Neuronal stem cell (in vitro differentiated cells): ENCODE measurements at regions not wholly inside any gene's neighbourhood (a gene's known extent, or its start where the extent isn't known, plus 50 kb on each side); places are given as distances from the start of the nearest gene placed in this dataset.

Experiments
- DNase-seq: peaks from one replicate; pipeline ENCODE4 v3.0.0-alpha.2; 2013; ENCODE audit warnings: low spot score
- H2AFZ ChIP-seq: one replicate; pipeline ENCODE4 v1.6.1; 2013; ENCODE audit warnings: mild to moderate bottlenecking, low read length, inconsistent platforms
- H2AK5ac ChIP-seq: 2 replicates; pipeline ENCODE4 v1.6.1; 2013; ENCODE audit warnings: low read depth, mild to moderate bottlenecking, inconsistent platforms, low read length, moderate library complexity, mixed read lengths
- H2BK120ac ChIP-seq: 2 replicates; pipeline ENCODE4 v1.6.1; 2013; ENCODE audit warnings: low read depth, mild to moderate bottlenecking, inconsistent platforms, low read length, moderate library complexity, mixed read lengths
- H2BK12ac ChIP-seq: one replicate; pipeline ENCODE4 v1.6.1; 2013; ENCODE audit warnings: low read length, inconsistent platforms
- H2BK15ac ChIP-seq: 2 replicates; pipeline ENCODE4 v1.6.1; 2013; ENCODE audit warnings: mild to moderate bottlenecking, low read length, inconsistent platforms, mixed read lengths
- H2BK5ac ChIP-seq: one replicate; pipeline ENCODE4 v1.6.1; 2013; ENCODE audit warnings: inconsistent platforms, mild to moderate bottlenecking, low read length, moderate library complexity
- H3K14ac ChIP-seq: one replicate; pipeline ENCODE4 v1.6.1; 2013; ENCODE audit warnings: low read length, inconsistent platforms
- H3K18ac ChIP-seq: 2 replicates; pipeline ENCODE4 v1.6.1; 2013; ENCODE audit warnings: low read length, inconsistent platforms
- H3K23ac ChIP-seq: 2 replicates; pipeline ENCODE4 v1.6.1; 2013; ENCODE audit warnings: low read depth, mild to moderate bottlenecking, mixed read lengths, low read length, inconsistent platforms; ENCODE audit not compliant: poor library complexity
- H3K27ac ChIP-seq: replicated peaks from 3 replicates; pipeline ENCODE4 v1.5.1; 2013; ENCODE audit warnings: low read length, inconsistent platforms
- H3K27me3 ChIP-seq, 3 experiments: 2 replicates each; pipeline ENCODE4 v1.6.1; 2013; ENCODE audit warnings: low read length in 3 of 3, mild to moderate bottlenecking in 2 of 3, inconsistent platforms in 1 of 3, low read depth in 1 of 3, mixed read lengths in 1 of 3, moderate library complexity in 1 of 3; ENCODE audit not compliant: control insufficient read depth in 3 of 3, insufficient read depth in 3 of 3
- H3K36me3 ChIP-seq, 2 donors: replicated peaks in 1 of 2; 2 replicates each; pipeline ENCODE4 v1.6.1; 2013; ENCODE audit warnings: low read length in 2 of 2; ENCODE audit not compliant: control insufficient read depth in 2 of 2, insufficient read depth in 2 of 2
- H3K4ac ChIP-seq: 2 replicates; pipeline ENCODE4 v1.6.1; 2013; ENCODE audit warnings: inconsistent platforms, mild to moderate bottlenecking, low read length, moderate library complexity
- H3K4me1 ChIP-seq, 2 donors: 1 replicate in 1 of 2; 2 replicates in 1 of 2; pipeline ENCODE4 v1.6.1; 2013; ENCODE audit warnings: low read length in 2 of 2, low read depth in 1 of 2; ENCODE audit not compliant: control insufficient read depth in 2 of 2, insufficient read depth in 1 of 2
- H3K4me2 ChIP-seq: one replicate; pipeline ENCODE4 v1.6.1; 2013; ENCODE audit warnings: mild to moderate bottlenecking, low read length, inconsistent platforms; ENCODE audit not compliant: insufficient read depth, poor library complexity, severe bottlenecking
- H3K4me3 ChIP-seq, 2 donors: 2 replicates each; pipeline ENCODE4 v1.5.1; 2013; ENCODE audit warnings: low read length in 2 of 2, mild to moderate bottlenecking in 2 of 2, inconsistent platforms in 1 of 2, moderate library complexity in 1 of 2
- H3K79me1 ChIP-seq: one replicate; pipeline ENCODE4 v1.6.1; 2013; ENCODE audit warnings: low read depth, mild to moderate bottlenecking, inconsistent platforms, low read length, moderate library complexity
- H3K9ac ChIP-seq: one replicate; pipeline ENCODE4 v1.6.1; 2013; ENCODE audit warnings: mild to moderate bottlenecking, low read depth, low read length, inconsistent platforms; ENCODE audit not compliant: poor library complexity
- H3K9me3 ChIP-seq, 2 donors: replicated peaks in 1 of 2; 2 replicates each; pipeline versions ENCODE3 to v1.6.1; 2013; ENCODE audit warnings: low read length in 2 of 2, mild to moderate bottlenecking in 2 of 2, inconsistent platforms in 1 of 2, low read depth in 1 of 2, mixed read lengths in 1 of 2, moderate library complexity in 1 of 2; ENCODE audit not compliant: control insufficient read depth in 2 of 2, insufficient read depth in 1 of 2
- H4K8ac ChIP-seq: one replicate; pipeline ENCODE4 v1.6.1; 2013; ENCODE audit warnings: low read depth, mild to moderate bottlenecking, inconsistent platforms, low read length, moderate library complexity
- H4K91ac ChIP-seq: one replicate; pipeline ENCODE4 v1.6.1; 2013; ENCODE audit warnings: low read length, low read depth, mild to moderate bottlenecking, inconsistent platforms; ENCODE audit not compliant: poor library complexity
- whole genome bisulfite sequencing, 2 donors: extraction: QIAGEN DNeasy Blood & Tissue Kit; methylation state at CpG; one replicate each; pipeline ENCODE4 v1.1.7; 2013; ENCODE audit warnings: missing lambda C conversion rate in 2 of 2, mixed read lengths in 1 of 2; ENCODE audit not compliant: insufficient read length in 2 of 2, insufficient replicate concordance in 1 of 2; ENCODE audit errors: extremely low coverage in 2 of 2; 5-methylcytosine and 5-hydroxymethylcytosine counted together

DNA sequence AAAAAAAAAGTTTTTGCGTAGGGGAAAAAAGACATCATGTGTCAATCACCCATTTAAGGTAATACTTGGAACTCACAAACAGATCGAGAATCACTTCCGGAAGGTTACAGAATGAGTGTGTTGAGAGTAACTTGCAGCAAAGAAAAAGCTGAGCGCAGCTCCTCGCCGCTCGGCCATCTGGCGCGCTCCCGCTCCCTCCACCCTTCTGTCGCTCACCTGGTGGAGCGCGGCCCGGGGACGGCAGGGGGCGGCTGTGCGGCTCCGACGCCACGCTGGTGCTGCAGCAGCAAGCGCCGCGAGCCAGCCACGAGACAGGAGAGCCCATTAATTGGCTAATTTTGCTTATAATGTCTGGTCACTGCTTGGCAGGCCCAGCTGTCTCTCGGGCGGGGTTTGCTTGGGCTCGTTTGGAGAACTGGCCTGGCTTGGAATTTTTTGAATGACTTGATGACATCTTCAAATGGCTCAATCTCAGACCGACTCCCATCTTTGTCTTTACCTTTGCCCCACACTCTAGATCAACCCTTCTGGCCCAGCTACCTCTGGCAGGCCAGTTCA, 601.8 kb downstream of the CCDC171 start:
- H3K23ac ChIP-seq = no peak overlapping the region
- no peak overlapping the region for H3K14ac ChIP-seq
- peak; percentile 49 for DNase-seq

GRCh38 chr9:16155878-16156277, 603.0 kb downstream of the CCDC171 start:
- H2AK5ac ChIP-seq = no peak overlapping the region
- H3K27me3 ChIP-seq = no peaks in the 10 kb centered on the region
- no peak overlapping the region for H3K4me2 ChIP-seq
- H3K4me1 ChIP-seq = peaks cover 9 to 37% of the 10 kb centered on the region in 2 donors
- H3K27ac ChIP-seq = no peak overlapping the region
- no peak overlapping the region for H3K9ac ChIP-seq
- no peaks in the 10 kb centered on the region for H3K79me1 ChIP-seq
- no peak overlapping the region for H3K4ac ChIP-seq
- H2BK5ac ChIP-seq = no peak overlapping the region
- no peak overlapping the region for H3K23ac ChIP-seq
- WGBS, 2 donors = no CpG with 5 or more reads among the region's 4 CpGs
- no peaks in the 10 kb centered on the region for H3K36me3 ChIP-seq
- no peak overlapping the region for H3K4me3 ChIP-seq
- H4K8ac ChIP-seq = no peak overlapping the region
- no peak overlapping the region for H2AFZ ChIP-seq
- no peak overlapping the region for H2BK120ac ChIP-seq
- no peak overlapping the region for H2BK12ac ChIP-seq
- H4K91ac ChIP-seq = no peak overlapping the region
- H2BK15ac ChIP-seq = no peak overlapping the region
- no peak for DNase-seq
- no peak overlapping the region for H3K14ac ChIP-seq
- H3K9me3 ChIP-seq = no peaks in the 10 kb centered on the region
- no peak overlapping the region for H3K18ac ChIP-seq

More for the DNA sequence above, 601.8 kb downstream of the CCDC171 start:
- Histone ChIP-seq H3K9me3 (no peaks in the 10 kb centered on the region), H2BK15ac (no peak overlapping the region), H4K91ac (no peak overlapping the region), H2BK5ac (no peak overlapping the region), H3K18ac (no peak overlapping the region), H3K36me3 (no peaks in the 10 kb centered on the region), H3K4me1 (peaks cover 9 to 37% of the 10 kb centered on the region in 2 donors), H3K79me1 (no peaks in the 10 kb centered on the region), H3K4me3 (peak overlapping the region in 1 of 2 donors; percentile 29), H3K9ac (no peak overlapping the region), H3K27me3 (no peaks in the 10 kb centered on the region), H3K4me2 (peak overlapping the region; percentile 31), H3K4ac (no peak overlapping the region), H2AK5ac (no peak overlapping the region), H2AFZ (peak overlapping the region; percentile 91), H4K8ac (no peak overlapping the region), H2BK12ac (no peak overlapping the region), H2BK120ac (no peak overlapping the region), H3K27ac (no peak overlapping the region)
- no CpG with 5 or more reads among the region's 28 CpGs for WGBS, 2 donors

GRCh38 chr9:16157216-16157615, 604.4 kb downstream of the CCDC171 start:
- WGBS, 2 donors = no CpG with 5 or more reads among the region's 3 CpGs

DNA sequence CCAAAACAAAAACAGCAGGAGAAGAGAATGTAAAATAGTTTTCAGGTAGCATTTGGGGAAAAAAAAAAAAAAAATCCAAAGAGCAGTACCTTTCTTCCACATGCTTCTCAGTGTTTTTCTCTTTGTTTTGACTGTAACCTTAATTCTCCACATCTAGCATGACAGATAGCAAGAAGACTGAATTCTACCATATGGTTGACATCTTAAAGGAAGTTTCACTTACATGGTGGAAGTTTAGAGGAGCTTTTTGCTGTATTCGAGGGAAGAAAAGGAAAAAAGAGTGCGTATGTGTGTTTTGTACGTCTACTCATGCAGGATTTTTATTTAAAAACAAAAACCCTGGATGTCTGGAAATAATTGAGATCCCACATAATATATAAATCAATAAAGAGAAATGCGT, 604.8 kb downstream of the CCDC171 start:
- Histone ChIP-seq H2AK5ac (no peak overlapping the region), H2BK5ac (no peak overlapping the region), H2BK120ac (no peak overlapping the region), H3K4me2 (no peak overlapping the region), H3K9me3 (no peaks in the 10 kb centered on the region), H3K23ac (no peak overlapping the region), H3K27me3 (no peaks in the 10 kb centered on the region), H3K27ac (no peak overlapping the region), H3K4ac (no peak overlapping the region), H3K18ac (no peak overlapping the region), H3K4me3 (no peak overlapping the region), H3K14ac (no peak overlapping the region), H3K36me3 (no peaks in the 10 kb centered on the region), H3K9ac (no peak overlapping the region), H2BK15ac (no peak overlapping the region), H2AFZ (peak overlapping the region; percentile 36), H2BK12ac (no peak overlapping the region), H3K4me1 (peaks cover 8 to 31% of the 10 kb centered on the region in 2 donors), H3K79me1 (no peaks in the 10 kb centered on the region), H4K8ac (no peak overlapping the region), H4K91ac (no peak overlapping the region)
- WGBS, 2 donors = 100% methylated on average over 1 of the region's 4 CpGs; no CpG with 5 or more reads in 1 of the 2 donors
- no peak for DNase-seq

More at GRCh38 chr9:16157216-16157615, 604.4 kb downstream of the CCDC171 start:
- no peak overlapping the region for H3K4me3 ChIP-seq
- no peak overlapping the region for H4K8ac ChIP-seq
- no peak overlapping the region for H2BK120ac ChIP-seq
- no peaks in the 10 kb centered on the region for H3K27me3 ChIP-seq
- no peak overlapping the region for H3K9ac ChIP-seq
- no peak overlapping the region for H3K14ac ChIP-seq
- H4K91ac ChIP-seq = no peak overlapping the region
- H2BK15ac ChIP-seq = no peak overlapping the region
- peaks cover 9 to 35% of the 10 kb centered on the region in 2 donors for H3K4me1 ChIP-seq
- DNase-seq = no peak
- no peak overlapping the region for H3K27ac ChIP-seq
- no peak overlapping the region for H3K18ac ChIP-seq
- no peak overlapping the region for H2BK12ac ChIP-seq
- no peak overlapping the region for H2AK5ac ChIP-seq
- no peaks in the 10 kb centered on the region for H3K9me3 ChIP-seq
- H2BK5ac ChIP-seq = no peak overlapping the region
- H3K23ac ChIP-seq = no peak overlapping the region
- H3K4ac ChIP-seq = no peak overlapping the region
- no peaks in the 10 kb centered on the region for H3K79me1 ChIP-seq
- H2AFZ ChIP-seq = peak overlapping the region; percentile 36
- no peak overlapping the region for H3K4me2 ChIP-seq
- no peaks in the 10 kb centered on the region for H3K36me3 ChIP-seq
